Chondrocyte (in vitro differentiated cells): ENCODE measurements at regions not wholly inside any gene's neighbourhood (a gene's known extent, or its start where the extent isn't known, plus 50 kb on each side); places are given as distances from the start of the nearest gene placed in this dataset.

Source experiments
- DNase-seq: peaks from one replicate; pipeline ENCODE4 v3.0.0; 2021; ENCODE audit warnings: mixed read lengths, low spot score
- H3K27ac Mint-ChIP-seq: one replicate; pipeline ENCODE4 v1.8.0; 2021; ENCODE audit warnings: mild to moderate bottlenecking, moderate library complexity, mixed read lengths; ENCODE audit not compliant: unreplicated experiment
- H3K27me3 Mint-ChIP-seq: 2 replicates; pipeline ENCODE4 v1.8.0; 2021; ENCODE audit warnings: low read depth, mixed read lengths
- H3K36me3 Mint-ChIP-seq: 2 replicates; pipeline ENCODE4 v1.8.0; 2021; ENCODE audit warnings: low read depth, mixed read lengths
- H3K4me1 Mint-ChIP-seq: 2 replicates; pipeline ENCODE4 v1.8.0; 2021; ENCODE audit warnings: low read depth, mild to moderate bottlenecking, mixed read lengths
- H3K4me3 Mint-ChIP-seq: one replicate; pipeline ENCODE4 v1.8.0; 2021; ENCODE audit warnings: mild to moderate bottlenecking, moderate library complexity, mixed read lengths; ENCODE audit not compliant: unreplicated experiment
- H3K9me3 Mint-ChIP-seq: 2 replicates; pipeline ENCODE4 v1.8.0; 2021; ENCODE audit warnings: low read depth, mixed read lengths
- TF ChIP-seq, protein P1 (sequence below): fragments of 200-600 bp; sonication (generic); IDR thresholded peaks from 2 replicates; pipeline ENCODE4 v1.5.0; 2021; ENCODE audit warnings: antibody characterized with exemption, mild to moderate bottlenecking, moderate library complexity

DNA sequence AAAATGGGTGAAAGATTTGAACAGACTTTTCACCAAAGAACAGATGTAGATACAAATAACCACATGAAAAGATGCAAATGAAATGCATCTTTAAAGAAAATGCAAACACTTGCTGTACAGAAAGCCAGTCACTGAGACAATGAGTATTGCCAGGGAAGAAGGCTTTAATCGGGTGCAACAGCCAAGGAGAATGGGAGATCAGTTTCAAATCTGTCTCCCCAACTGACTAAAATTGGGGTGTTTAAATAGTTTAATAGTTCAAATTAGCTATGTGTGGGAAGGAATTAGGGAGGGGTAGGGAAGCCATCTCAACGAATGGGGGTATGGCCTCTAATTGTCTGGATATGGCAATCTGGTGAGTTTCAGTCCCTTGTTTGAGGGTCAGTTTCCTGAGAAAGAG is 295.4 kb downstream of the PTTG2 start:
- no peaks in the 10 kb centered on the region for H3K4me1 Mint-ChIP-seq

DNA sequence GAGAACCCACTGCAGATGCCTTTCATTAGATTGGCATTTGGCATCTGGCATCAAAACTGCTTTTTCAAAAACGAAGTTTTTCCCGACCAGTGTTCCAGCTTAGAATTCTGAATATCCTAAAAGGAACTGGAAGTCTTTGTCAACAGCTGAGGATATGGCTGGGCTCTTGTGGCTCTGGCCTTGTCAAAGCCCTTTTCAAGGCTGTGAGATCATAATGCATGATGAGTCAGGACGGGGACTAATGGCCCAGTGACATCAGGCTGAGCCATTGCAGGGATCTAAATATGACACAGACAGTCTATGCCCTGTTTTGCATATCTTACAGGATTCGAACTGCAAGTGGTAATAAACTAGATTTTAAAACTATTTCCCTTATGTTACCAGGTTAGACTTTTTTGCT is 306.4 kb downstream of the PTTG2 start:
- no peak for DNase-seq
- TF ChIP-seq, protein P1, sequence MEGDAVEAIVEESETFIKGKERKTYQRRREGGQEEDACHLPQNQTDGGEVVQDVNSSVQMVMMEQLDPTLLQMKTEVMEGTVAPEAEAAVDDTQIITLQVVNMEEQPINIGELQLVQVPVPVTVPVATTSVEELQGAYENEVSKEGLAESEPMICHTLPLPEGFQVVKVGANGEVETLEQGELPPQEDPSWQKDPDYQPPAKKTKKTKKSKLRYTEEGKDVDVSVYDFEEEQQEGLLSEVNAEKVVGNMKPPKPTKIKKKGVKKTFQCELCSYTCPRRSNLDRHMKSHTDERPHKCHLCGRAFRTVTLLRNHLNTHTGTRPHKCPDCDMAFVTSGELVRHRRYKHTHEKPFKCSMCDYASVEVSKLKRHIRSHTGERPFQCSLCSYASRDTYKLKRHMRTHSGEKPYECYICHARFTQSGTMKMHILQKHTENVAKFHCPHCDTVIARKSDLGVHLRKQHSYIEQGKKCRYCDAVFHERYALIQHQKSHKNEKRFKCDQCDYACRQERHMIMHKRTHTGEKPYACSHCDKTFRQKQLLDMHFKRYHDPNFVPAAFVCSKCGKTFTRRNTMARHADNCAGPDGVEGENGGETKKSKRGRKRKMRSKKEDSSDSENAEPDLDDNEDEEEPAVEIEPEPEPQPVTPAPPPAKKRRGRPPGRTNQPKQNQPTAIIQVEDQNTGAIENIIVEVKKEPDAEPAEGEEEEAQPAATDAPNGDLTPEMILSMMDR: no peak
- Mint-ChIP-seq H3K9me3 (no peaks in the 10 kb centered on the region), H3K4me1 (no peaks in the 10 kb centered on the region), H3K27me3 (peaks cover under 1% of the 10 kb centered on the region), H3K4me3 (no peak overlapping the region), H3K36me3 (no peaks in the 10 kb centered on the region), H3K27ac (no peak overlapping the region)

More for the DNA sequence above, 295.4 kb downstream of the PTTG2 start:
- TF ChIP-seq, protein P1: no peak
- Mint-ChIP-seq H3K9me3 (peaks cover 12% of the 10 kb centered on the region), H3K27ac (no peak overlapping the region), H3K27me3 (no peaks in the 10 kb centered on the region), H3K4me3 (no peak overlapping the region), H3K36me3 (peaks cover 2% of the 10 kb centered on the region)
- DNase-seq: no peak

DNA sequence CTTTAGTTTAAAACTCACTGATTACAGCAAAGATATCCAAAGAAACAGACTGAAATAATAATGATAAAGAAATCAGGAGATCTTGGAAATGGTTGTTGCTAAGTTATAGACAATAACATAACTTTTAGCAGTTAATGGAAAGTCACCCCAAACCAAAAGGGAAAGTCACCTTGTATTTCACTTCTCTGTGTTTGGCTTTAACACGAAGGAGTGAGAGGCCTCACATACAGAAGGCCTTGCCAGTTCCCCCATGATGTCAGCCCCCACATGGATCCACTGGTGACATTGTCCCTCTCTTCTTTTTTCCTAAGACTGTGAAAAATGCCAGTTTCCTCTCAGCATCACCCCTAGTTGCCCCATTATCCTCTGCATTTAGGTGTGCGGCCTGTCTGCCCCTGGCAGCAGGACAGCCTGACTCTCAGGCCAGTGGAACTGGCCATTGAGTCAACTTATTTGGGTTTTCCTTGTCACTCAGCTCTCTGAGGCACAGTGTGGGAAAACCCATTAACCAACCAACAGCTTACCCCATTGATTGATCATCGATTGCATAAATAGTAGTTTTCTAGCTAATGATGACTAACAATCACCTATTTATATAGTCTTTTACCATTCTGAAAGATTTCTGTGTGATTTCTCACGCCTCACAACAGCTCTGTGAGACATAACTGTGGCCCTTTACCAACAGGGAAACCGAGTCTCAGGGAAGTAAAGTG is 308.1 kb downstream of the PTTG2 start:
- no peak overlapping the region for H3K27ac Mint-ChIP-seq
- no peaks in the 10 kb centered on the region for H3K27me3 Mint-ChIP-seq
- TF ChIP-seq, protein P1: no peak
- no peak for DNase-seq
- H3K4me1 Mint-ChIP-seq: no peaks in the 10 kb centered on the region
- no peak overlapping the region for H3K4me3 Mint-ChIP-seq
- H3K36me3 Mint-ChIP-seq: no peaks in the 10 kb centered on the region
- H3K9me3 Mint-ChIP-seq: no peaks in the 10 kb centered on the region

DNA sequence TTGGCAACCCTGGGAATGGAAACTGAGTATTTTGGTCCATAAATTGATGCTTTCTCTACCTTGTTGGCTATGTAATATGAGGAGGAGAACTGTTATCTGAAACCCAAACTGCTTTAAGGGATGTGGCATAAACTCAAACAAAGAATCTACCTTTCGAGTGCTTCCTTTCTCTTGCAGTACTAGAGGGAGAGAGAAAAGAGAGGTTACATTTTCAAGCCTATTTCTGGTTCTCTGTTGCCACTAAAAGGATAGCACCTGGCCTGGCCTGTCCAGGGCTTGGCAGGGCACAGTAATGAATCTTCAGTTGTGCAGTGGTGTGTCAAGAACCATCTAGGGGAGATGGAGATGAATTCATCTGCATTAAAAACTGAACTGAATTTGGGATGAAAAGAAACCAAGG is 308.6 kb downstream of the PTTG2 start:
- Mint-ChIP-seq H3K36me3 (no peaks in the 10 kb centered on the region), H3K27ac (no peak overlapping the region), H3K4me1 (no peaks in the 10 kb centered on the region), H3K9me3 (no peaks in the 10 kb centered on the region), H3K4me3 (no peak overlapping the region), H3K27me3 (no peaks in the 10 kb centered on the region)
- TF ChIP-seq, protein P1: no peak
- DNase-seq: no peak

DNA sequence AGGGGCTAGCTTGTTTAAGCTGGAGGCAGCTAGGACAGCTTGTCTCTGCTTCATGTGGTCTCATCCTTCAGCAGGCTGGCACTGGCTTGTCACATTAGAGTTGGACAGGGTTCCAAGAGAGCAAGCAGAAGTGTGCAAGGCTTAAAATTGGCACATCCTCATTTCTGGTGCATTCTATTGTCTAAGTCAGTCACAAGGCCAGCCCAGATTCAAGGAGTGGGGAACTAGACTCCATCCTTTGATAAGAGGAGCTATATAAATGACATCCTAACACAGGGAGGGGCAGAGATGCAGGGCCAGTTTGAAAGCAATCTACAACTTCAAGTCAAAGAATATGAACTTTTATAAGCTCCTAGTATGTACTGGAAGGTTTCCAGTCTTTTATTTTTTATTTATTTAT is 313.2 kb downstream of the PTTG2 start:
- Mint-ChIP-seq H3K36me3 (no peaks in the 10 kb centered on the region), H3K27me3 (no peaks in the 10 kb centered on the region), H3K4me1 (peaks cover 3% of the 10 kb centered on the region), H3K27ac (no peak overlapping the region), H3K4me3 (no peak overlapping the region), H3K9me3 (peaks cover 3% of the 10 kb centered on the region)
- TF ChIP-seq, protein P1: no peak
- no peak for DNase-seq
